SW 1271 (cell line): ENCODE measurements at regions not wholly inside any gene's neighbourhood (a gene's known extent, or its start where the extent isn't known, plus 50 kb on each side); places are given as distances from the start of the nearest gene placed in this dataset.

ENCODE experiments used
- DNase-seq, 2 experiments: peaks; one replicate each; lab custom pipeline; 2025; lab: John Stamatoyannopoulos, UW

DNA sequence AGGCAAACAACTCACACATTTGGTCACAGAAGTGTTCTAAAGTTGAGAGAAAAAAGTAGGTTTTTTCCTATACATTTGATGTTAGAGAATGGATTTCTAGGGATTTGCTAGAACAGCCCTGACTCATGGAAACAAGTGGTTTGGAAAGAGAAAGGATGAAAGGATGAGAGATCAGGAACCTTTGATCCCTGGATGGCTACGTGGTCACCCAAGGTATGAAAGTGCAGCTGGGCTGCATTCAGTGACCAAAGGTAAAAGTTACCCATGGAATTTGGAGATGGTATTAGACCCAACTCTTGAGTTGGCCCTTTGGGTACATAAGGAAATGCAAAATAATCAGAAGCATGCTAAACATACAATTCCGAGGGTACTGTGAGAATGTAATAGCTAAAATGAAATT lies 61.3 kb upstream of the SPIN1 start:
- no peak for DNase-seq

DNA sequence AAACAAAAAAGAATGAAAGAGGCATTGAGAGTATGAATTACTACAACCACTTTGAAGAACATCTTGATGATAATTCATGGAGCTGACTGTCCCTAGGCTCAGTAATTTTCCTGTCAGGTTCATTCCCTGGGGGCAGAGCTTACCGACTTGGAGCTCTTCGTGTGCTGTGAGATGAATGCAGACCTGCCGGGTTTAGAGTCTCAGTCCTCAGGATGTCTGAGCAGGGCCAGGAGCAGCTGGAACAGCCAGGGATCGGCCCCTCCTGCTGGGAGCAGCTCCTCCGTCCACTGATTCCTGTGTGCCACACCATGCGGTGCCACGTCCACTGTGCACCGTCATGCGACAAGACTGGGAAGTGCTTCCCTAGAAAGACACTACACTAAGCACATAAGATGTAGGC lies 62.2 kb upstream of the SPIN1 start:
- no peak for DNase-seq

DNA sequence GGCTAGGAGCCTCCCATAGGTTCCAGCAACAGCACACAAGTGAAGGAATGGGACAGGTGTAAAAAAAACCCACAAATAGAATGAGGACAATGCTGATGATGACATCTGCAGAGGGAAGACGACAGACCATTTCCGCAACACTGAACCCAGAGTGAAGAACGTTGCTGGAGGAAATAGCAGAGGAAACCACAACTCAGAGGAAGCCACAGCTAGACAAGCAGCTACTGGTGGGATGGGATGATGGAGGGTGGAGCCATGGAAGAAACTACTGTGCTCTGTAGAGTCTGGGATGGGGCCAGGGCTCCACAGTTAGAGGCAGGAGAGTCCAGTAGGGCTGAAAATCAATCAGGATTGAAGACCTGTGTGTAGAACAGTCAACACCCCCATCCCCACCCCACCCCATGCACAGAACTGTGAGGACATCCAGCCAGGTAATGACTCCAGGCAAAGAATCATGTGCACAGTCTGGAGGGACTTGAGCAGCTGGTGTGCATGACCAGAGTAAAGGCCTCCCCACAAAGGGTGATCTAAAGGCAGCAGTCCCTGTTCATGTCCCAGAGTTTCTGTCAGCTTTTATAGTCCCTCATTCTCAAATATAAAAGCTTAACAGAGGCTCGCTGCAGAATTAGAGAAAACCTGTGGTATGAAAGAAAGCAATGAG lies 65.2 kb upstream of the SPIN1 start:
- DNase-seq: no peak

DNA sequence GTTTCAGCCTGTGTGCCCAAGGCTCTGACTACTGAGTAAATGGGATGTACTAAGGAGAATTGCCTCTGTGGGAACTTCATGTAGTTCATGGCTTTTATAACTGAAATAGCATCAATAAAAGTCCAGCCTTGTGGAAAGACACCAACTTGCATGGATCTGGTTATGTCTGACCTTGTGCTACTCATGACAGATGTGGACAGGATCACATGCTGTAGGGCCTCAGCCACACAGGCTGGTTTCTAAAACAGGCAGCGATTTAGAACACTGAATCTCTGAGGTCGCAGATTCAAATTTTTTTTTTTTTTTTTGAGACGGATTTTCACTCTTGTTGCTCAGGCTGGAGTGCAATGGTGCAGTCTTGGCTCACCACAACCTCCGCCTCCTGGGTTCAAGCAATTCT lies 66.5 kb upstream of the SPIN1 start:
- no peak for DNase-seq

DNA sequence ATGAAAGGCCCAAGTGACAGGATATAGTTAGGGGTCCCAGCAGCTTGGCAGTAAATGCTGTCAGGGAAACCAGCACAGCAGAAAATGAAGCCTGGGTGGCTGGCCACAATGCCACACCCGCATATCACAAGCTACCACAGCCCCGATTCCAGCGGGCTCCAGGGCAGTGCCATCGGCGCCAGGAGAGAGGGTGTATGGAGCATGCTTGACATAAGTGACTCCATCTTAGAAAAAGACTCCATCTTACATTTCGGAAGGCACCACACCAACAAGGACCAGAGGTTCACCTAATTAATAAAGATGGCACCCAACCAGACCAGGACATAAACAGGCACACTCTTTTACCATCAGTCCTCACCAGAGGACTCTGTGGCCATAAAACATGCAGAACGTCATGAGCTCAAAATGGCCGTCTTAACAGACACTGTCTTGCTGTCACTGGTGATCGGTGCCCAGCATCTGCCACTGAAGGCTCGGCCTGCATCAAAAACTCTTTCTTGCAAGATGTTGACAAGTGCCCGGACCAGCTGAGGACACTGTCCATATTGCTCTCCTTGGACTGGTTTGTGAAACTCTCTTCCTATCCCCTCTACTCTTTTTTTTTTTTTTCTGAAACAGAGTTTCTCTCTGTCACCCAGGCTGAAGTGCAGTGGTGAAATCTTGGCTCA lies 67.4 kb upstream of the SPIN1 start:
- no peak for DNase-seq

DNA sequence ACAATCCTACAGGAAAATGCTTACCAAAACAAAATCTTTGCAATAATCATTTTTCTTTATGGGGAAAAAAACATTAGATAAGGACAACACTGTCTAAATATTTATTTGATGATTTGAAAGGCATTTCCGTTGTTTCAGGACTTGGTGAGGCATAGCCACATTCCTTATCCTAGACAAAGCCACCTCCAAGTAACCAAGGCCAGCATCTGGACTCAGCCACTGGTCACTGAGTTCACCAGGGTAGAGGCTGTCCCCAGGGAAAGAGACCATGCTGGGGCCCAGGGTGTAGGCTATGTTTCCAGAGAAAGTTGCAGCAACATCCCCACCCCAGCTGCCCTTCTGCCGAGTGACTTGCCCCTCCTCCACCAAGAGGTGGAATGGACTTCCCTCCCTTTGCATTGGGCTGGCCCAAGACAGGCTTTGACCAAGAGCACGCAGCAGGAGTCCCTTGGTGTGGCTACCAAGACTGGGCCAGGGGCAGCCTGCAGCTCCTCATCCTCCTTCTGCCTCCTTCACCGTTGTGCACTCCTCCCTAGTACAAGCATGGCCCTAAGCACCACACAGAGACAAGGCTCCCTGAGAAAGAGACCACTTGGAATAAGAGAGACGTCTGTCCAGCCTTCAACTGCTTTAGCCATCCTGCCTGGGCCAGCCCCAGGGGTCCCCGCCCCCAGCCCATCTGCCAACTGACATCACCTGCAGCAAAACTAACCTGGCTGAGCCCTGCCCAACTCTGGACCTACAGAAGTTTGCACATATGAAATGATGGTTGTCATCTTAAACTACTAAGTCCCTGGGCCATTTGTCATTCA lies 68.1 kb upstream of the SPIN1 start:
- DNase-seq: peak in 1 of 2 experiments; percentile 14

DNA sequence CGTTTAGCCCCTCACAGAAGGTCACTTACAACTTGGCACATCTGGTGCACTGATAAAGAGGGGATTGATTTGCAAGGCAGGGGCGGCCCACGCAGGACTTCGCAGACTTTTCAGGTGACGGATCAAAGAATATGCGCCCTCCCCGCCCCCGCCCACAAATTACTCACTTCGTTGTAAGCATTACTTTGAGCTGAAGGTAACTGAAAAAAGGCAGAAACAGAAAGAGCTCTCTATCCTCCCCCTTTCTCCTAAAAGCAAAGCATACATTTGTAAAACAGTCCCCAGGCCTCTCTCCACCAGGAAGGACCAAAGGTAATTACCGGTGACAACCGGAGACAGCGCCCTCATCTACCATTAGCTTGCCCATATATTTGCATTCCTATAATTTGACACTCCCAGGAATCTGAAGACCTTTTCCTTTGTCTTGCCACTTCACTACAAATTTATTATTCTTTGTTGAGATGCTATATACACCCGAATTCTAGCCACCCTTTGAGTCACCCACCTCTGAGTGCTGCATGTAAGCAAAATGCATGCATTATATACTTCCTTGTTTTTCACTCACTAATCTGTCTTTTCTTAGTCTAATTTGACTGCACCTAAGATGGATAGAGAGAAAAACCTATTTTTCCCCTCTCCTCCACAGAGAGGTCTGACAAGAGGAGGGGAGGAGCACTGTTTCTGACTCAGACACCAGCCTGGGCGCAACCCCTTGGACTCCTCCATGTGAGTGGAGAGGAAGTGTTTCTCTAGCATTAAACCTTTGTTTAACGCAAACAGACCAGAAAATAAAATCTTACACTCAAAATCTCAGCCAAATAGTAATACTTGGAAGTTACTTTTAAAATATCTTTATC lies 74.7 kb upstream of the SPIN1 start:
- DNase-seq: no peak

DNA sequence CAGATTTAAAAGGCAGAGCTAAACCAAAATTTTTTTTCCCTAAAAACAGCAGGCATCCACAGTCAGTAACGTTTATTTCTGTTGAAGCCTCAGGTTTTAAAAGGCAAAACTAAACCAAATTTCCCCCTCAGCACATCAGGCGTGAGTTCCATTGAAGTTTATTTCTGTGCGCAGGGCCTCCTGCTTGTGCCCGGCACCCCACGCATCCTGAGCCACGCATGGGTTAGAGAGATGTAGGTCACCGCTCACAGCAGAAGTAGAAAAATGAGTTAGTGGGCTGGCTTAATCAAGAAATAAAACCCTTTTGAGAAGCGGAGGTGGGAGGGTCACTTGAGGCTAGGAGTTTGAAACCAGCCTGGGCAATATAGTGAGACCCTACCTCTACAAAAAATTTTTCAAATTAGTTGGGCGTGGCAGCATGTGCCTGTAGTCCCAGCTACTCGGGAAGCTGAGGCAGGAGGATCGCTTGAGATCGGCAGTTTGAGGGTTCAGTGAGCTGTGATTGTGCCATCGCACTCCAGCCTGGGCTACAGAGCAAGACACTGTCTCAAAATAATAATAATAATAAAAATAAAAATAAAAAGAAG lies 75.6 kb upstream of the SPIN1 start:
- no peak for DNase-seq

DNA sequence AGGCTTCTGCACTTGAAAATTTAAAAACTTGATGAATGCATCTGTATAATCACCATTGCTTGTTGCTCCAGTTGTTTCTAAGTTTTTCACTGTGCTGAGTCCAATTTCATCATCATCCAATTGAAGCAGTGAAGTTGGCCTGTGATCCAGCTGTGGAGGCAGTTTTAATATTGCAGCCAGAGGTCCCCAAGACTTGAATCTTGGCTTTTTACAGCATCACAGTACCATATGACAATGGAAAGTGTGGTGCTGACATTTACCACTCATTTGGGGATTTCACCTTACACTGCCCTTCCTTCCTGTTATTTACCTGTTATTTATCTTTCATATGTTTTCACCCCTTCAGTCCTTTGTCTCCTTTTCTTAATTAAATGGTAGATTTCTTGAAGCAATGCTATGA lies 76.2 kb upstream of the SPIN1 start:
- DNase-seq: no peak

DNA sequence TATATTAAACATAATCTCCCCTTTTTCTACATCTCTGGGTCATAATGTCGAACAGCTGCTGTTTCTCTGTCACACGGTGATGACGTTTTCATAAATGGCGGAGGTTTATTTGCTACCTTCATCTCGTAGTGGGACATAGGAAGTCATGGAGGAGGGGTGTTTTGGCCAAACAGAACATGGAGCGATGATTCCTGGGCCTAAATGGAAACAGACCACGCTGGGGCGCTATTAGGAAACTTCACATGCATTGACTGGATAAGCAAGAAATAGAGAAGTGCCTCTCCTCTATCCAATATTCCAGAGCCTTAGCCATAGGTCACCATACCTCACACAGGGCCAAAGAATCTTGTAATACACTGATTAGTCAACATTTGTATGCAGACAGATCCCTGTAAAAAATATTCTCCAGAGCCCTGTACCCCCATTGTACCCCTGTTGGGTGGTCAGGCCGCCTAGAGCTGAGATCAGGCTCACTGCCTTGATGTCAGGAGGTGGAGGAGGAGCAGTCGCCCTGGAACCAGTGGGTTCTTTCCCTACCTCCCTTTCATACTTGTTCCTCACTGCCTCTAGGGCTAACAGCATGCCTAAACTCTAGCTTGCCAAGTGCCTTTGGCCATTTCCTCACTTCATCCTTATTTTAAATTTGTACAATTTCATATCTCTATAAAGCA lies 77.8 kb upstream of the SPIN1 start:
- DNase-seq: no peak

DNA sequence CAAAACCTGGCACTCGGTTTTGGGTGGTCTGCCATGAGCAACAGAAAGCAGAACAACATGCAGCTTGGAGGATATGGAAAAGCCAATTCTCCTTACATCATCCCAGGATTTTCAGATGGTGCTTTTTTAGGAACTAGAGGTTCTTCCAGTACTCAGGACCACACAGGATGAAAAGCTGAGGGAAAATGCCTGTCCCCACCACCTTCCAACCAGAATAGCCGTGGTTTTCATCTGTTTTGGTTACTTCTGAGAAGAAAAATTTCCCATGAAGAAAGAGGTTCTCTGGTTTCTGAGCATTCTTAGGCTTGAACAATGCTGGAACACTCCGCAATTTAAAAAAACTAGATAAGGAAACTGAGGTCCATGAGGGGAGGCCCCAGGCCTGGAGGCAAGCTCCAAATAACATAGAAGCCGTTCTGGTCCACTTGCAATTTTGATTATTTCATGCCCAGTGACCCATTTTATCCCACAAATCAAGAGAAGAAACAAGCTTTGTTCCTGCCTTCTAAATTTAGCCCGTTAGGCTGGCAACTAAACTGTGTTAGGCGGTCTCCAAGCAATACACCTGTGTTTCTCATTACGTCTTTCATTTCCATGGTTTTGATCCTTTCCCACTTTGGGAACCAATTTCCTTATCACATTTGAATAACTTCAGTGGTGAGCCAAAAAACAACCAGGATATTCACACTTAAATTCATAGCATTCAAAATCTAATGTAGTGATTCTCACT lies 79.2 kb upstream of the SPIN1 start:
- no peak for DNase-seq

DNA sequence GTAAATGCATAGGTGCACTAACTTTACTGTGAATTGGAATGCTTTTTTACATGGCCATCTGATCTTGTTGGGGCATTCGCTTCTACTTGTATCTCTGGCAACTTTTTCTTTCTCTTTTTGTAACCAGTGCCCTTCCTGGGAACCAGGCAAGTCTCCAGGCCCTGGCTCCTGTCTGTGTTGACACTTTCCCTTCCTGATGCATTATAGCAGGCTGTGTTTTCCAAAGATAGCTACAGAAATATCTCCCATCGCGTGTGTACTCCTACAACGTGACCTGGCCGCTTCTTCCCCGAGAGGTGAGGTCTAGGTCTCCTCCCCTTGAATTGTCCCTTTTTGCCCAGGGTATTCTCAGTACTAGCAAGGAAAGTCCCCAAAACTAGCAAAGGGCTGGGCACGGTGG lies 81.1 kb upstream of the SPIN1 start:
- DNase-seq: no peak

DNA sequence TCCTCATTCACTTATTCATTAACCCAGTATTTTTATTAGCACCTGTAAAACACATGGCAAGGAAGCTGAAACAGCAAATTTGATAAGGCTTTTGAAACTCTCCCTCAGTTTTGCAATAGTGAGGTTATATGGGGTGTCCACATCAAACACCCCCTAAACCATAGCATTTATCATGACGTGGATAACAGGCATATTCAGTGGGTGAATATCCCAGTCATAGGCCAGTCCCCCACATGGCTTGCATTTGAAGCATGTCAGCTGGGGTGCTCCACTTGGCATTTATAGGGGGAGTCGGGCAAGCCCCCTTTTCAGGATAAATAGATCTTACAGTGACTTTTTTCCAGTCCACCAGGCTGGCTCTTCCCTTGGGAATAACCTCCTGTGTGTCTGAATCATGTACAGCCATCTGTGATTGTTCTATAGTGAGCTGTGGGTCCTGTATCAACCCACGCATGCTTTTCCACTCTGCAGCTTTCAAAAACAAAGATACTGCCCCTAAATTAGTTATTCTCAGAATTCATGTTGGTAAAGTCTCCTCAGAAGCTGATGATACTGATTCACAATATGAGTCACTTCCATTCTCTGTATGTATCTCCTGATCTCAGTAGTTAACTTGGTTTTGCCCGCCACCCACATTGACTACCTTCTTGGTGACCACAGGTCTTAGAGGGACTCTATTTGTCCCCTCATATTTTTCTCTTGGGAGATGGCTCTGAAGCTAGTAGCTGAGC lies 84.4 kb upstream of the SPIN1 start:
- no peak for DNase-seq

DNA sequence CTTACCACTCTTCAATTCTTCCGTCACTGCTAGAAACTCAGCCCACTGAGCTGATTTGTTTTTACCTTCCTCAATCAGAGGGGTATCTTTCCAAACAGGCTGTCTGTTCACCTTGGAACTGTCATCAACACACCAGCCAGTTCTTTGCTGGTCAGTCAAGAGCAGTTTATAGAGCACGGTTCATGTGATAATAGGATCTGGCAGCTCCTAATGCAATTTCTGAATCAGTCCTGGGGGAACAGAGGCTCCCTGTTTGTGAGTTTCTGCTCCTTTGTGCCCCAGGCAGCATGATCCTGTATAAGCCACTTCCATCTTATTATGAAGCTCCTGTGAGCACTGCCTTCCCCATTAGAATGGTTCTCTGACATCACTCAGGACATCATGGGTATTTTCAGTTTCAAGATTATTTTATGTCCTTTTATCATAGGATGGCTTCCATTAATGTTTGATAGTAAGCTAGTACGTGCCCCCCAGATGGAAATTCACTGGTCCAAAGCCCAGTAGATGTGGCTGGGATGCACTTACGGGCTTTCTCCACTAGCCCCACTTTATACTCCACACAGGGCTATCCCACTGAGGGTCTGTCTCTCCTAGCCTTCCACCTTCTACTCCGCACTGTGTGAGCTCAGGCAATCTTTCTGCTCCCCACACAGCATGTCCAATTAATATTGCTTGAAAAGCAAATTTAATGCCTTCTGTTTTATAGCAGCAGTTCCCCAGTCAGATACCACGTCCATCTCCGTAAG lies 85.5 kb upstream of the SPIN1 start:
- DNase-seq: no peak

DNA sequence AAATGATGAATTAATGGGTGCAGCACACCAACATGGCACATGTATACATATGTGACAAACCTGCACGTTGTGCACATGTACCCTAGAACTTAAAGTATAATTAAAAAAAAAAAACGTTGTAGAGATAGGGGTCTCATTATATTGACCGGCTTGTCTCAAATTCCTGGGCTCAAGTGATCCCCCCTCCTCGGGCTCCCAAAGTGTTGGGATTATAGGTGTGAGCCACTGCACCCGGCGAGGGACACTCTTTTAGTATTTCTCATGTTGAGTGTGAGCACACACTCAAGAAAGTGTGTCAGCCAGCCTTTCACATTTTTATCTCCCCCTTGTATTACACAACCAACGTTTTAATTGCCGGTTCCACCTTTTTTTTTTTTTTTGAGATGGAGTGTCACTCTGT lies 87.7 kb upstream of the SPIN1 start:
- DNase-seq: no peak

DNA sequence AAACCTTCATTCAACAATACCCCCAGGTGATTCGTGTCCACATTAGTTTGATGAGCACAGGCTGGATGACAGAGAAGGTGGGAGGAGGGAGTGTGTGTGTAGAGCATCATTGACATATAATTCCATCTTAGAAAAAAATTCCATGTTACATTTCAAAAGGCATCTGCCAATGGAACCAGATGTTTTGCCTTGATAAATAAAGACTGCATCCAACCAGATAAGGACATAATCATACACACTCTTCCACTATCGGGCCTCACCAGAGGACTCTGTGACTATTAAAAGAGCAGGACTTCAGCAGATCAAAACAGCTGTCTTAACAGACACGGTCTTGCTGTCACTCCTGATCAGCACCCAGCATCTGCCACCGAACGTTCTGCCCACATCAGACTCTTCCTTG lies 96.4 kb upstream of the SPIN1 start:
- no peak for DNase-seq

DNA sequence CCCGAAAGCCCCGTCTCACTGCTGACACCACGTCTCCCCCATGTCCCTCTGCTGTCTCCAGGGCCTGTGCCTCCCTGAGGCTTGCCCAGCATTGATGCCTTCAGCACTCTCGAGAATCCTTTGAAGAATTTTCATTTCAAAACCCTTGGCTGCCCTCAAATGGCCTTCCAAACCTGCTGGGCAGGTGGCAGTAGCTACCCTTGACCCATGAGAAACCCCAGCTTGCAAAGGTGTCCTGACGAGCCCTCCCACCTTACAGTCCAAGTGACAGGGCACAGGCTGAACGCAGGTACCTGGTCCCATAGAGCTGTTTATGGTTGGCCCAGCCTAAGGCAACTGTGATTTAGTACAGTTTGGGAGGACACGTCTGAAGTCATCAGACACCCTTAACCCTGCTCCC lies 97.2 kb upstream of the SPIN1 start:
- no peak for DNase-seq

DNA sequence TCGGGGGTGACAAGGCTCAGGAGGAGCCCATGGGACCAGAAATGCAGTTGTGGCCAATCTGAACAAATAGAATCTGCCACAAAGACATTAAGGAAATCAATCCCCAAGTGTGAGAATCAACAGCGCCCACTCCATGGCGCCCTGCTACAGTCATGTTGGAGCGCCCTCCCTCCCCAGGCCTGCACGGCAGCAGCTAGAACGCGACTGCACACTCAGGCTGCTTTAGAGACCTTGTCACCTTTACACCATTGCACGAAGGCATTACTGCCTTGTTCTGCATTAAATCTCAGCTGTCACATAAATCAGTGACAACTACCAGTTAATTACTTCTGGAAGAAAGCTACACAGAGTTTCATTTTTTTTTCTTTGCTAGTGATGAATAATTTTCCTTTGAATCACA lies 98.7 kb upstream of the SPIN1 start:
- DNase-seq: no peak

DNA sequence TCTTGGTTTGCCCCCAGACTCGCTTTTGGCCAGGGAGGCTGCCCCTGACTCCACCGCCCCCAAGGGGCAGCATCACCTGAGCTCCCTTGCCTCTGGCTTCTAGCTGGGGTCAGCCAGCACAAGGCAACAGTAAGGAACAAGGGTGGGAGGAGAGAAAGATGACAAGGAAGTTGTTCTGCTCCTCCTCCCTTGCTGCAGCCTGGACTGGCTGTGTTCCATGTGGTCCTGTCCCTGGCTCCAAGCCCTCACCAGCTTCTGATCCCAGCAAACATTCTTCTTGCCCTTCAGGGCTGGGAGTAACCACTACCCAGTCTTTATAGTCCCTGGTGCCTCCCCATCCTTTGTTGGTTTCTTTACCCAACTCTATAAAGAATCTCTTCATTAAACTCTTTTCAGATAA lies 100.3 kb upstream of the SPIN1 start:
- no peak for DNase-seq
